Stimulated activated memory B cell treated with anti-CD40 and anti-IgM and Interleukin-4, amounts not matched to agents 10 μg/mL and 1 μg/mL and 100 μg/mL, for 72 hours (primary cell): ENCODE measurements at regions not wholly inside any gene's neighbourhood (a gene's known extent, or its start where the extent isn't known, plus 50 kb on each side); places are given as distances from the start of the nearest gene placed in this dataset.
"Not testable (repeated sequence)": the region's sequence is repeated elsewhere in the genome, so short reads cannot be mapped to it uniquely, and the experiment has no call there.

ENCODE experiments used
- ATAC-seq: fragments of 150-1000 bp; cut with Tn5 transposase; 2 replicates; pipeline ENCODE4 v1.10.0; 2021
- H3K27ac Mint-ChIP-seq: one replicate; pipeline ENCODE4 v1.8.0; 2022; ENCODE audit warnings: mild to moderate bottlenecking, mixed read lengths
- H3K27me3 Mint-ChIP-seq: one replicate; pipeline ENCODE4 v1.8.0; 2022; ENCODE audit warnings: mixed read lengths
- H3K36me3 Mint-ChIP-seq: one replicate; pipeline ENCODE4 v1.8.0; 2022; ENCODE audit warnings: mixed read lengths
- H3K4me1 Mint-ChIP-seq: one replicate; pipeline ENCODE4 v1.8.0; 2022; ENCODE audit warnings: mixed read lengths
- H3K4me3 Mint-ChIP-seq: one replicate; pipeline ENCODE4 v1.8.0; 2022; ENCODE audit warnings: mild to moderate bottlenecking, moderate library complexity, mixed read lengths
- H3K9me3 Mint-ChIP-seq: one replicate; pipeline ENCODE4 v1.8.0; 2022; ENCODE audit warnings: mixed read lengths

DNA sequence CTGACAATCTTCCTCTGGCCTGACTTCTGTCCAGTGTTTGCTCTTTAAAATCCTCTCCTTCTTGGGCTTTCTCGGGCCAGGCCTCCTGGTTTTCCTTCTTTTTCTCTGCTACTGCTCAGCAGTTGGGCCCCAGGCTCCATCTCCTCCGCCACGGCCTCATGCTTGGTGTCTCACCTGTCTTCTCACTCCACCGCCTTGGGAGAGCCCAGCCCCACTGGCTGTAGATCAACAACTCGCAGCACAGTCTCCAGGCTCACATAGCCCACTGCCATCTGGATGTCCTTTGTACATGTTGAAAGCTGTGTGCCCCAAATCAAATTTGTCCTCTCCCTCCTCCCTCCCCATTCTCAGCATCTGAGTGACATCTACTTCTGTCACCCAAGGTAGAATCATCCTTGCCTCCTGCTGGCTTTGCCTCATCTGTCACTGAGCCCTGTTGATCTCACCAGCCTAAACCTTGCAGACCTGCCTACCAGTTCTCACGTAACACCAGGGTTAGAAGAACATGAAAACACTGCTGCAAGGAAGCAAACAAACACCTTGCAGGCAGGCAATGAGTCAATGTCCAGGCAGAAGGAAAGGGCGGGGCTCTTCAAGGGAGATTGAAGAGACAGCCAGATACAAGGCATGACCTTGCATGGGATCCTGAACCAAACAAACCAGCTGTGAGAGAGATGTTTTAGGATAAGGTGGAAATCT is 103.2 kb upstream of the SMURF2 start:
- H3K27me3 Mint-ChIP-seq: no peaks in the 10 kb centered on the region
- H3K27ac Mint-ChIP-seq: no peak overlapping the region
- ATAC-seq: no peak
- no peak overlapping the region for H3K4me3 Mint-ChIP-seq
- H3K36me3 Mint-ChIP-seq: peaks cover 26% of the 10 kb centered on the region
- no peaks in the 10 kb centered on the region for H3K9me3 Mint-ChIP-seq
- H3K4me1 Mint-ChIP-seq: no peaks in the 10 kb centered on the region

DNA sequence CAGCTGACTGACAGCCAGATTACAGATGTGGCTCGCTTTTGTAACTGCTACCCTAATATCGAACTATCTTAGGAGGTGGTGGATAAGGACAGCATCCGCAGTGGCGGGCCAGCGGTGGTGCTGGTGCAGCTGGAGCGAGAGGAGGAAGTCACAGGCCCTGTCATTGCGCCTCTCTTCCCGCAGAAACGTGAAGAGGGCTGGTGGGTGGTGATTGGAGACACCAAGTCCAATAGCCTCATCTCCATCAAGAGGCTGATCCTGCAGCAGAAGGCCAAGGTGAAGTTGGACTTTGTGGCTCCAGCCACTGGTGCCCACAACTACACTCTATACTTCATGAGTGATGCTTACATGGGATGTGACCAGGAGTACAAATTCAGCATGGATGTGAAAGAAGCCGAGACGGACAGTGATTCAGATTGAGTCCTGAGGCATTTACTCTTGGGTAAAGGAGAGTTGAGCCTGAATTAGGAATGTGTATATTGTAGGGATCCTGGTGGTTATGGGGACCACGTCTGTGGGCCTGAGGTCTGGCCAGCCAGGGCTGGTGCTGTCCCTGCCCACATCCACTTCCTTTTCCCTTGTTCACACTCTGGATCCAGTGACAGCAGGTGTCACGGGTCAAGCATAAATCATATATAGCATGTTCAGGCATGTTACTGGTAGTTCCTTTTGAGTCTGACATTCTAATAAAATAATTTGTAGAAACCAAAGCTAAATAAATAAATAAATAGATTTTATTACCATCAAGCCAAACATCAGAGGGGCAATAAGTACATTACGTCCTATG is 89.0 kb upstream of the SMURF2 start:
- Mint-ChIP-seq H3K27ac (no peak overlapping the region), H3K4me1 (no peaks in the 10 kb centered on the region), H3K9me3 (no peaks in the 10 kb centered on the region), H3K4me3 (no peak overlapping the region), H3K27me3 (no peaks in the 10 kb centered on the region), H3K36me3 (peaks cover 41% of the 10 kb centered on the region)
- no peak for ATAC-seq

DNA sequence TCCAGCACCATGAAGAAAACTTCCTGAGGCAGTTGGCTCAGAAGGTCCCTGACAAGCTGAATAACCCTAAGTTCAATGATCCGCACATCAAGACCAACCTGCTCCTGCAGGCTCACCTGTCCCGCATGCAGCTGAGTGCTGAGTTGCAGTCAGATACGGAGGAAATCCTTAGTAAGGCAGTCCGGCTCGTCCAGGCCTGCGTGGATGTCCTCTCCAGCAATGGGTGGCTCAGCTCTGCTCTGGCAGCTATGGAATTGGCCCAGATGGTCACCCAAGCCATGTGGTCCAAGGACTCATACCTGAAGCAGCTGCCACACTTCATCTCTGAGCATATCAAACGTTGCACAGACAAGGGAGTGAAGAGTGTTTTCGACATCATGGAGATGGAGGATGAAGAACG is 88.4 kb upstream of the SMURF2 start:
- H3K27me3 Mint-ChIP-seq: no peaks in the 10 kb centered on the region

DNA sequence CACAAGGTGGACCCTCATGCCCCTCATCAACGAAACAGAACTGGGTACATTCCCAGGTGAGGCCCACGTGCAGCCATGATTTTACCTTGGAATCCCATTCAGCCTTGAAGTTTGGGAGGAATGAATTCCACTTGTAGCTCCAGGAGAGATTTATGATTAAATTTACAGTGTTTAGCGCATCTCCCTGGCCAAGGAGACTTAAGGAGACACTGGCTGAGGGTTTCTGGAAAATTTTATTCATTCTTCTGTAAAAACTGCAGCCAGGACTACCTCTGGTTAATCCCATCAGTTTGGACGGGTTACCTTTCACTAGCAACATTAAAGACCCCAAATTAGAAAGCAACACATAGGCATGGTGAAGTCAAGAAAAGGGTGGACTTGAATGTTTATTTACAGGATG is 87.2 kb upstream of the SMURF2 start:
- Mint-ChIP-seq H3K4me3 (no peak overlapping the region), H3K27me3 (no peaks in the 10 kb centered on the region), H3K9me3 (no peaks in the 10 kb centered on the region)

More for the DNA sequence above, 88.4 kb upstream of the SMURF2 start:
- no peak overlapping the region for H3K27ac Mint-ChIP-seq
- no peak for ATAC-seq
- no peaks in the 10 kb centered on the region for H3K9me3 Mint-ChIP-seq
- H3K36me3 Mint-ChIP-seq: peaks cover 37% of the 10 kb centered on the region
- H3K4me3 Mint-ChIP-seq: no peak overlapping the region
- no peaks in the 10 kb centered on the region for H3K4me1 Mint-ChIP-seq

DNA sequence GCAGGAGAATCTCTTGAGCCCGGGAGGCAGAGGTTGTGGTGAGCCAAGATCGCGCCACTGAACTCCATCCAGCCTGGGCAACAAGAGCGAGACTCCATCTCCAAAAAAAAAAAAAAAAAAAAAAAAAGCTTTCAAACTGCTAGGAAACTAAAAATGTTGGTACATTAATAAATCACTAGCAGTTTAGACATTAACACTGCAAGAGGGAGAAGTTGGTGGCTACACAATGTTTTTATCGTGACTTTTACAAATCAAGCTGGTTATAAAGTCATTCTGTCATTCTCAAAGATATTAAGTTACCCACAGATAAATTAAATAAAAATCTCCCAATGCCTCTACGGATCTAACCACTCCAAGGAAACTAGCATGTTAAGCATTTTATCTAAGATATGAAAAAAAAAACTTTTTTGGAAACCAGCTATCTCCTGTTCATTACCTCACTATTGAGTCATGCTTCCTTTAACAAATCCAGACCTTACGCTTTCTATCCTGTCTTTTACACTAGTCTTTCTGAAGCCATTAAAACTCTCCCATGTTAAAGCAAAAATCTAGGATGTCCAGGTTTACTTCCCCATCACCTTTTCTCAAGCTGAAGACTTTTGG is 85.9 kb upstream of the SMURF2 start:
- no peak for ATAC-seq
- Mint-ChIP-seq H3K27me3 (no peaks in the 10 kb centered on the region), H3K36me3 (peaks cover 20% of the 10 kb centered on the region), H3K27ac (no peak overlapping the region), H3K9me3 (no peaks in the 10 kb centered on the region), H3K4me1 (no peaks in the 10 kb centered on the region), H3K4me3 (no peak overlapping the region)

More for the DNA sequence above, 87.2 kb upstream of the SMURF2 start:
- Mint-ChIP-seq H3K36me3 (peaks cover 28% of the 10 kb centered on the region), H3K4me1 (no peaks in the 10 kb centered on the region), H3K27ac (no peak overlapping the region)
- ATAC-seq: no peak

DNA sequence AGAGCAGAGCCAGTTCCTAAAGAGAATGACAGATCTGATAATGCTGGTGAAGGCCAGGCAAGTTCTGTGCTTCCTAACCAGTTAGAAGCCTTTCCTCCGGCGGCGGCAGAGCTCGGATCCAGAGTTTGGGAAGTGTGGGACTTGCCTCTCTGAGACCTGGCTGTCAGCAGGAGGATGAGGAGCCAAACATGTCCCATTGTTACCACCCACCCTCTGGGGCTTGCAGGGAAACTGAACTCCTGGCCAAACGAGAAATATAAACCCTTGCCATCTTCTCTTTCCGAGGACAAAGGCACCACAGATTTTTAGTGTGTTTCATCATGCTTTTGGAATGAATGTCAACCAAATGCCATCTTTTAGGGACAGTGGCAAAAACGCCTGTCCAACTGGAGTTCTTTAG is 80.2 kb upstream of the SMURF2 start:
- H3K4me3 Mint-ChIP-seq: no peak overlapping the region
- H3K36me3 Mint-ChIP-seq: no peaks in the 10 kb centered on the region
- H3K9me3 Mint-ChIP-seq: no peaks in the 10 kb centered on the region
- no peaks in the 10 kb centered on the region for H3K27me3 Mint-ChIP-seq
- H3K4me1 Mint-ChIP-seq: peaks cover 8% of the 10 kb centered on the region
- ATAC-seq: no peak
- H3K27ac Mint-ChIP-seq: no peak overlapping the region

DNA sequence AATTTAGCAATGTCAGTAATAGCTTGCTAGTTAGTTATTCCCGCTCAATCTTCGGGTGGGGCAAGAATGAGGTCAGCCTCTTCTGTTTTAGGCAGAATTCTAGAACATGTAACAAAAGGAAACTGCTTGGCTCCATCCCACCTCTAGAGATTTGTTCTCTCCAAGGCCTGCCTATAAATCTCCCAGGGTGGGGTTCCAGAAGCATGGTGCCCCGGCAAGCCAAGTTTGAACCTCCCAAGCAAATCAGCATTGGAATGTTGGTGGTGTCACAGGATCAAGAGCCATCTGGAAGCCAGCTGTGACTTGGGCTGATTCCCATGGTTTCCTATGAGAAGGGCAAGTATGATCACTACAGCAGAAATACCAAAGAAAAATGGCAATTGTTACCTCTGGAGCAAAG is 79.8 kb upstream of the SMURF2 start:
- not testable (repeated sequence) for H3K27ac Mint-ChIP-seq, H3K4me3 Mint-ChIP-seq, H3K36me3 Mint-ChIP-seq, H3K27me3 Mint-ChIP-seq, H3K9me3 Mint-ChIP-seq, ATAC-seq
- H3K4me1 Mint-ChIP-seq: peaks cover 12% of the 10 kb centered on the region

DNA sequence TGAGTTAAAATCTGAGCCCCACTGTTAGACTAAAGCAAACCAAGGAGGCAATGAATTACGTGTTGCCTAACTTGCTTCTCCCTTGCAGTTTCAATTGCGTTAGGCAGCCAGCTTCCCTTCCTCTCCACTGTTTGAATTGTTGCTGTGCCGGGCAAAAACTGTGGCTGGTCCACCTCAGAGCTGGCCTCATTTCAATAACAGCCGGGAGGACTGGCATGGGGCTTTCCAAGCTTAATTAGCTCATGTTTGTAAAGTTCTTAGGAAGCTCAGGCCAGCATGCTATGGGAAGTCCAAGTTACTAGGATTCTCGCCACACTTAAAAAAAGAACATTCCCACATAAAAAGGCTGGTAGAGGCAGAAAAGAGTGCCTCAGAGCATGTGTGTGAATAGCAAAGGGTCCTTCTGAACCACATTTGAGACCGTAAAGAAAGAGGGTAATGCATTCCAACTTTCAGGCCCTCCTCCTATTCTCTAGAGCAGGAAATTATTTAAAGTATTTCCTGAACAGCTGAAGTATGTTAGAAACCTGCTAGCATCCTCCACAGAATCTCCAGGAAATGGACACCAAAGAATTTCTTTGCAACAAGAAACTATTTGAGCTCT is 79.0 kb upstream of the SMURF2 start:
- no peaks in the 10 kb centered on the region for H3K27me3 Mint-ChIP-seq
- peaks cover 14% of the 10 kb centered on the region for H3K4me1 Mint-ChIP-seq

DNA sequence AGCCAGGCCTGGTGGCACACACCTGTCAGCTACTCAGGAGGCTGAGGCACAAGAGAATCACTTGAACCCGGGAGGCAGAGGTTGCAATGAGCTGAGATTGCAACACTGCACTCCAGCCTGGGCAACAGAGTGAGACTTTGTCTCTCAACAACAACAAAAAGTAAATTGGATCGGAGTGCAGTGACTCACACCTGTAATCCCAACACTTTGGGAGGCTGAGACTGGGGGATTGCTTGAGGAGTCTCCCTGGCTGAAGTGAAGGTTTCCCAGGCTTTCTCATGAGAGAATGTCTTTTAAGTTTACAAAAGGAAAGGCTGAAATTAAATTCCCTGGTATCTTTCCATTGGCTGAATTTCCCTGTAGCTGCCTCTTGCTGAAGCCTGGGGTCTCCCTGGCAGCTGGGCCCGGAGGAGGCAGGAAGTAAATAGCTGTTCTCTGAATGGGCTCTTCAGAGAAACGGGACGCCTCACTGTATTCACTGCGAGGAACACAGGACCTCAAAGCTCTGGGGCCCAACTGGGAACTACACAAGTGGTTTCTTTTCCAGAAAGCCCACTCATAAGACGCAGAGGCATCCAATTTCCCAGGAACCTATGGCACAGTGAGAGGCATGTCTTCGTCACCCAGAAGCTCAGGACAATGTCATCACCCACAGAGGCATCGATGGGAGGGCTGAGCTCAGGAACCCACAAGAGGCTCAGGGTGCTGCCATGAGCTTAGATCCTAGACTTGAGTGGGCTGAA is 77.4 kb upstream of the SMURF2 start:
- Mint-ChIP-seq H3K36me3 (no peaks in the 10 kb centered on the region), H3K9me3 (no peaks in the 10 kb centered on the region), H3K4me1 (peaks cover 14% of the 10 kb centered on the region), H3K27me3 (no peaks in the 10 kb centered on the region), H3K27ac (no peak overlapping the region), H3K4me3 (no peak overlapping the region)
- ATAC-seq: no peak

More for the DNA sequence above, 79.0 kb upstream of the SMURF2 start:
- no peaks in the 10 kb centered on the region for H3K36me3 Mint-ChIP-seq
- no peak overlapping the region for H3K4me3 Mint-ChIP-seq
- ATAC-seq: no peak
- no peaks in the 10 kb centered on the region for H3K9me3 Mint-ChIP-seq
- H3K27ac Mint-ChIP-seq: peak overlapping the region; percentile 55

DNA sequence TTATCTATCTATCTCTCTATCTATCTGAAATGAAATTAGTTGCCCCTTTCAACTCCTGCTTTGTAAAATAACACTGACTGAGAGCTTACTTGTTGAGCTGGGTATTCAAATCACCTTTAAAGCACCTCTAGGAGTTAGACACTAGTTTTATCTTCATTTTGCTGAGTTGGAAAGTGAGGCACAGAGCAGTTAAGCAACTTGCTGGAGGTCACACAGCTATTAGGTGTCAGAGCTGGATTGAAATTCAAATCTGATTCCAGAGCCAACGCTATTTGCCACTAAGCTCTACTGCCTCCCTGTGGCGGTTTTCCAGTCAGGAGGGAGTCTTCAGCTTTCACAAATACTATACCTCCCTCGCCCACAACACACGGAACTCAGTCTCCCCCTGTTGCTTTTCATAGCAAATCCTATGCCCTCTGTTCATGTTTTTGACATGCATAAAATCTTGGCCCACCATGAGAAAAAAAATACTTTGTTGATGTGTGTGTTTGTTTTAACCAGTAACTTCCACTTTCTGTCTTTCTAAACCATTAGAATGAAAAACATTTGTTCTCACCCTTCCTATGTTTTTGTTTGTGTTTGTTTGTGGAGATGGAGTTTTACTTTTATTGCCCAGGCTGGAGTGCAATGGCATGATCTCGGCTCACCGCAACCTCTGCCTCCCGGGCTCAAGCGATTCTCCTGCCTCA is 74.8 kb upstream of the SMURF2 start:
- no peak overlapping the region for H3K27ac Mint-ChIP-seq
- H3K9me3 Mint-ChIP-seq: no peaks in the 10 kb centered on the region
- H3K4me3 Mint-ChIP-seq: no peak overlapping the region
- H3K4me1 Mint-ChIP-seq: peaks cover 14% of the 10 kb centered on the region
- no peaks in the 10 kb centered on the region for H3K36me3 Mint-ChIP-seq
- no peaks in the 10 kb centered on the region for H3K27me3 Mint-ChIP-seq
- no peak for ATAC-seq

DNA sequence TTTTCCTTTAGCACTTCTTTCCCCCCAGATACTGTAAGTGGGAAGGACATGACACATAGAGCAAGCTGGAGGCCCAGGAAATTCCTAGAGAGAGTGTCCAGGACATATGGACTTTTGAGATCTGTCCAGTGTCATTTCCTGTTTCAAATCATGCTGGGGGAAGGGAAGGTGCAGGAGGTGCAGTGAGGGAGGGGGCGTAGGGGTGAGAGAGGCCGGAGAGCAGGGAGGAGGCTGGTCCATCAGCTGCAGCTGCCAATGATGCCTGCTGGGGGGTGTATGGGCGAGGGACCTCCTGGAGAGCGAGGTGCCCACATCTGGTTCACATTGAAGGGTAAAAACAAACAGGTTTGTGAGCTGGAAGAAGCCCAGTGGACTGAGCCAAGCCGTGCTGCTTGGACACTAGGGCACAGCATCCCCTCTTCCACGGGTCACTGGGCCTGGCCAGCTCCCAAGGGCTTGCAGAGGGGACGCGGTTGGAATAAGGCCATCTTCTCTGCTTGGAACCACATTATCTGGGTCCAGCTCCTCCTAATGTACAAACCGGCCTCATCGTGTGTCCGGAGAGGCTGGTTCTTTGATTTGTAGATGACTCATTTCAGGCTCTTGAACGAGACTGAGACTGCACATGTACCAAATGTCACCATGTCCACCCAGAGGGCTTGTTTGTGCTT is 70.4 kb upstream of the SMURF2 start:
- H3K4me1 Mint-ChIP-seq: peaks cover 7% of the 10 kb centered on the region
- H3K4me3 Mint-ChIP-seq: no peak overlapping the region
- H3K36me3 Mint-ChIP-seq: no peaks in the 10 kb centered on the region
- H3K27me3 Mint-ChIP-seq: no peaks in the 10 kb centered on the region
- H3K27ac Mint-ChIP-seq: no peak overlapping the region
- no peaks in the 10 kb centered on the region for H3K9me3 Mint-ChIP-seq
- ATAC-seq: no peak

DNA sequence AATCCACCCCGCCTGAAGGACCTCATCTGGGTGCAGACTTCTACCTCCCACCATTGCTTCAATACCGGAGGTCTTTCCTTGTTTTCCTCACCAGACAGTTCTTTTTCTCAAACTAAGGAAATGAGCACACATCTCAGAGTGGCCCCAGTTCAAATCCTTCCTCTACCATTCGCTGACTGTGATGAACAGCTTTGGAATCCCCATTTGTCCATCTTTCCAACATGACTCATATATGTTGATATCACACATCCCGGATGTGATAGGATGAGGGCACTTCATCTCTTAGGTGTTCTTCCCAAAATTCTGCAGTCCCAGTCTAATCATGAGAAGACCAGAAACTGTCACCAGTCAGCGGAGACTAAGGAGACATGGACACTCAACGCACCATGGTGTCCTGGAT is 67.9 kb upstream of the SMURF2 start:
- H3K4me1 Mint-ChIP-seq, H3K9me3 Mint-ChIP-seq, ATAC-seq, H3K27ac Mint-ChIP-seq, H3K27me3 Mint-ChIP-seq, H3K36me3 Mint-ChIP-seq, H3K4me3 Mint-ChIP-seq: not testable (repeated sequence)

DNA sequence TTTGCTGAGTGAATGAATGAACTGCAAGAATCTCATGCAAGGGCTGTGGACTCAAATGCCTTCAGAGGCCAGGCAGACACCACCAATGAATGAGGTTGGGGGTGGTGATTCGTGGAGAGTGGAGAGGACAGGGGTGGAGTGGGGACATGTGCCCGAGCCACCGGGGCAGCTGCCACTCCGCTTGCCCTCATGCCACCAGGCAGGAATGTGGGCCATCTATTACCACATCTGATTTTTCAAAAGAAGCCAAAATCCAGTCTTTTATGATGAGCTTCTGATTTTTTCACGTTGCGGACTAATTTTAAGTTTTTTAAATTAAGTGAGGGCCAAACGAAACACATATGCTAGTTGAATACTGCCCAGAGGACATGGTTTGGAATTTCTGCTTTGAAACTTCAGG is 67.1 kb upstream of the SMURF2 start:
- no peaks in the 10 kb centered on the region for H3K36me3 Mint-ChIP-seq
- no peak overlapping the region for H3K27ac Mint-ChIP-seq
- H3K4me3 Mint-ChIP-seq: no peak overlapping the region
- ATAC-seq: no peak
- H3K9me3 Mint-ChIP-seq: no peaks in the 10 kb centered on the region
- H3K4me1 Mint-ChIP-seq: no peaks in the 10 kb centered on the region
- no peaks in the 10 kb centered on the region for H3K27me3 Mint-ChIP-seq

DNA sequence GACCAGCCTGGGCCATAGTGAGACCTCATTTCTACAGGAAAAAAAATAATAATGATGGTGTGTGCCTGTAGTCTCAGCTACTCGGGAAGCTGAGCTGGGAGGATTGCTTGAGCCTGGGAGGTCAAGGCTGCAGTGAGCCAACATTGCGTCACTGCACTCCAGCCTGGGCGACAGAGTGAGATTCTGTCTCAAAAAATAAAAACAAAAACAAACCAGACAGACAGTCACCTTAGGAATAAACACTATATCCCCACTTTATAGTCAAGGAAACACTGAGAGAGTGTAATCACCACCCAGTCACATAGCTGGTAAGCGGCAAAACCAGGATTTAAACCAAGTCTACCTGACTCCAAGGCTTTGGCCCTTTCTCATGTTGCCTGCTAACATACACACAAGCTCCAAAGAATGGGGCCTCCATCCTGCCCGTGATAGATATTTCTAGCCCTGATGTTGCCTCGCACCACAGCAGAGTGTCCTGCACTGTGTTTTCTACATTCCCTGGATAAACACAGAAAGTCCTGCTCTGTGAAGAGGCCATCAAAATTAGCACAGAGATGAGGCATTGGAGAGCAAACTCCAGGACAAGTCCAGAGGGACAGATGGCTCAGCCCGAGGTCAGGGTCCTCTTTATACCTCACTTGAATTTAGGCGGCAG is 66.1 kb upstream of the SMURF2 start:
- H3K4me3 Mint-ChIP-seq: no peak overlapping the region
- H3K36me3 Mint-ChIP-seq: no peaks in the 10 kb centered on the region
- H3K9me3 Mint-ChIP-seq: no peaks in the 10 kb centered on the region
- ATAC-seq: no peak
- H3K27me3 Mint-ChIP-seq: no peaks in the 10 kb centered on the region
- H3K4me1 Mint-ChIP-seq: no peaks in the 10 kb centered on the region
- H3K27ac Mint-ChIP-seq: no peak overlapping the region
